ENCODE measurements at regions not wholly inside any gene's neighbourhood (a gene's known extent, or its start where the extent isn't known, plus 50 kb on each side); places are given as distances from the start of the nearest gene placed in this dataset.

DNA sequence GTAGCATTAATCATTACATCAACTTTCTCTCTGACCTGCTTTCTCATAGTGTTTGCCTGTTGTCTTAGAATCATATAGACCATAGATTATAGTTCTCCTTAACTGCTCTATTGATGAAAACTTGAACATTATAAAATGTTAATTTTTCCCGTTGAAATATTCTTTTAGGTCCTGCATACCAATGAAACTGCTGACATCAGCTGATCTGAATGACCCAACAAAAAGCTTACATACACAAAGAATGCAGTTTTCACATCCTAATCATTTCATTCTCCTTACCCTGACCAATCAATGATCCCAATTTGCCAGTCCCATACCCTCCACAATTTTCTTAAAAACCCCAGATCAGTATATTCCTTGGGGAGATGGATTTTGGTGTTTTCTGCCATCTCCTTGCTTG, 302.9 kb upstream of the MBL2 start:
- Histone ChIP-seq H4K20me1 (ENCODE audit: insufficient read depth) (no peaks in the 10 kb centered on the region), H3F3A (ENCODE audit: insufficient read depth, low read length, poor library complexity, severe bottlenecking) (no peaks in the 10 kb centered on the region), H3K9ac (ENCODE audit: low read length) (no peak overlapping the region), H3K27me3 (ENCODE audit: insufficient read depth, low read depth, low read length) (no peaks in the 10 kb centered on the region), H3K79me2 (replicated peaks; ENCODE audit: insufficient read depth, low read length) (no peaks in the 10 kb centered on the region), H3K27ac (ENCODE audit: low read length) (no peak overlapping the region), H3K36me3 (ENCODE audit: insufficient read depth, low read length) (no peaks in the 10 kb centered on the region), H3K4me2 (ENCODE audit: low read length) (no peak overlapping the region), H2AFZ (ENCODE audit: low read depth, low read length) (no peak overlapping the region), H3K9me2 (ENCODE audit: insufficient read depth, low read length) (no peaks in the 10 kb centered on the region), H3K4me3 (ENCODE audit: low read length) (no peak overlapping the region), H3K9me3 (ENCODE audit: low read length) (no peaks in the 10 kb centered on the region)
- no peak for TF ChIP-seq TAF1 (IDR thresholded peaks at IDR 0.05; ENCODE audit: low read depth)
- no peak for TF ChIP-seq POLR2AphosphoS5 (IDR thresholded peaks at IDR 0.05)
- TF ChIP-seq, protein P1, sequence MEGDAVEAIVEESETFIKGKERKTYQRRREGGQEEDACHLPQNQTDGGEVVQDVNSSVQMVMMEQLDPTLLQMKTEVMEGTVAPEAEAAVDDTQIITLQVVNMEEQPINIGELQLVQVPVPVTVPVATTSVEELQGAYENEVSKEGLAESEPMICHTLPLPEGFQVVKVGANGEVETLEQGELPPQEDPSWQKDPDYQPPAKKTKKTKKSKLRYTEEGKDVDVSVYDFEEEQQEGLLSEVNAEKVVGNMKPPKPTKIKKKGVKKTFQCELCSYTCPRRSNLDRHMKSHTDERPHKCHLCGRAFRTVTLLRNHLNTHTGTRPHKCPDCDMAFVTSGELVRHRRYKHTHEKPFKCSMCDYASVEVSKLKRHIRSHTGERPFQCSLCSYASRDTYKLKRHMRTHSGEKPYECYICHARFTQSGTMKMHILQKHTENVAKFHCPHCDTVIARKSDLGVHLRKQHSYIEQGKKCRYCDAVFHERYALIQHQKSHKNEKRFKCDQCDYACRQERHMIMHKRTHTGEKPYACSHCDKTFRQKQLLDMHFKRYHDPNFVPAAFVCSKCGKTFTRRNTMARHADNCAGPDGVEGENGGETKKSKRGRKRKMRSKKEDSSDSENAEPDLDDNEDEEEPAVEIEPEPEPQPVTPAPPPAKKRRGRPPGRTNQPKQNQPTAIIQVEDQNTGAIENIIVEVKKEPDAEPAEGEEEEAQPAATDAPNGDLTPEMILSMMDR (IDR thresholded peaks at IDR 0.05; ENCODE audit: poor library complexity, severe bottlenecking) = no peak
- TF ChIP-seq EZH2 (IDR thresholded peaks at IDR 0.05; ENCODE audit: borderline replicate concordance, insufficient read depth, low read length, poor library complexity, severe bottlenecking) = no peak
- no peak for TF ChIP-seq EP300 (conservative IDR thresholded peaks at IDR 0.05; ENCODE audit: poor library complexity, severe bottlenecking)
- no peak for TF ChIP-seq RAD21 (conservative IDR thresholded peaks at IDR 0.05)
- TF ChIP-seq MXI1 (conservative IDR thresholded peaks at IDR 0.05; ENCODE audit: poor library complexity, severe bottlenecking) = no peak
- TF ChIP-seq SMC3 (conservative IDR thresholded peaks at IDR 0.05; ENCODE audit: poor library complexity) = no peak
- TF ChIP-seq, protein P2, sequence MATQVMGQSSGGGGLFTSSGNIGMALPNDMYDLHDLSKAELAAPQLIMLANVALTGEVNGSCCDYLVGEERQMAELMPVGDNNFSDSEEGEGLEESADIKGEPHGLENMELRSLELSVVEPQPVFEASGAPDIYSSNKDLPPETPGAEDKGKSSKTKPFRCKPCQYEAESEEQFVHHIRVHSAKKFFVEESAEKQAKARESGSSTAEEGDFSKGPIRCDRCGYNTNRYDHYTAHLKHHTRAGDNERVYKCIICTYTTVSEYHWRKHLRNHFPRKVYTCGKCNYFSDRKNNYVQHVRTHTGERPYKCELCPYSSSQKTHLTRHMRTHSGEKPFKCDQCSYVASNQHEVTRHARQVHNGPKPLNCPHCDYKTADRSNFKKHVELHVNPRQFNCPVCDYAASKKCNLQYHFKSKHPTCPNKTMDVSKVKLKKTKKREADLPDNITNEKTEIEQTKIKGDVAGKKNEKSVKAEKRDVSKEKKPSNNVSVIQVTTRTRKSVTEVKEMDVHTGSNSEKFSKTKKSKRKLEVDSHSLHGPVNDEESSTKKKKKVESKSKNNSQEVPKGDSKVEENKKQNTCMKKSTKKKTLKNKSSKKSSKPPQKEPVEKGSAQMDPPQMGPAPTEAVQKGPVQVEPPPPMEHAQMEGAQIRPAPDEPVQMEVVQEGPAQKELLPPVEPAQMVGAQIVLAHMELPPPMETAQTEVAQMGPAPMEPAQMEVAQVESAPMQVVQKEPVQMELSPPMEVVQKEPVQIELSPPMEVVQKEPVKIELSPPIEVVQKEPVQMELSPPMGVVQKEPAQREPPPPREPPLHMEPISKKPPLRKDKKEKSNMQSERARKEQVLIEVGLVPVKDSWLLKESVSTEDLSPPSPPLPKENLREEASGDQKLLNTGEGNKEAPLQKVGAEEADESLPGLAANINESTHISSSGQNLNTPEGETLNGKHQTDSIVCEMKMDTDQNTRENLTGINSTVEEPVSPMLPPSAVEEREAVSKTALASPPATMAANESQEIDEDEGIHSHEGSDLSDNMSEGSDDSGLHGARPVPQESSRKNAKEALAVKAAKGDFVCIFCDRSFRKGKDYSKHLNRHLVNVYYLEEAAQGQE (IDR thresholded peaks at IDR 0.05; ENCODE audit: borderline replicate concordance) = no peak

DNA sequence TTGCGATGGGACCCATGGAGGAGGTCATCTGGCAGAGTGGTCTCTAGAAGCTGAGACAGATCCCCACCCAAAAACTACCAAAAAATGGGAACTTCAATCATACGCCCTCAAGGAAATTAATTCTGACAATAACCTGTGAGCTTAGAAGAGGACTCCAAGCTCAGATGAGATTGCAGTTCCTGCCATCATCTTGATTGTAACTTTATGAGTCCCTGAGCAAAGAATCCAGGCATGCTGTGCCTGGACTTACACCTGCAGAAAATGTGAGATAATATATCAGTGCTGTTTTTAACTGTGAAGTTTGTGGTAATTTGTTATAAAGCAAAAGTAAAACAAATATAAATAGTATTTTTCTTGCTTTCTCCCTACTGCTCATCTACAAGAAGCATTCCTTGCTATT, 299.6 kb upstream of the MBL2 start:
- H3K27me3 ChIP-seq (ENCODE audit: insufficient read depth, low read depth, low read length) = no peaks in the 10 kb centered on the region
- H3K27ac ChIP-seq (ENCODE audit: low read length) = no peak overlapping the region
- H3K9ac ChIP-seq (ENCODE audit: low read length) = no peak overlapping the region
- no peak overlapping the region for H3K4me3 ChIP-seq (ENCODE audit: low read length)
- no peak overlapping the region for H3K4me2 ChIP-seq (ENCODE audit: low read length)
- H3K9me3 ChIP-seq (ENCODE audit: low read length) = no peaks in the 10 kb centered on the region
- H4K20me1 ChIP-seq (ENCODE audit: insufficient read depth) = no peaks in the 10 kb centered on the region
- H3K9me2 ChIP-seq (ENCODE audit: insufficient read depth, low read length) = no peaks in the 10 kb centered on the region
- no peaks in the 10 kb centered on the region for H3F3A ChIP-seq (ENCODE audit: insufficient read depth, low read length, poor library complexity, severe bottlenecking)
- H3K36me3 ChIP-seq (ENCODE audit: insufficient read depth, low read length) = no peaks in the 10 kb centered on the region
- TF ChIP-seq MXI1 (conservative IDR thresholded peaks at IDR 0.05; ENCODE audit: poor library complexity, severe bottlenecking) = no peak
- TF ChIP-seq, protein P1 (IDR thresholded peaks at IDR 0.05; ENCODE audit: poor library complexity, severe bottlenecking) = no peak
- no peak for TF ChIP-seq TAF1 (IDR thresholded peaks at IDR 0.05; ENCODE audit: low read depth)
- TF ChIP-seq EP300 (conservative IDR thresholded peaks at IDR 0.05; ENCODE audit: poor library complexity, severe bottlenecking) = no peak
- no peak for TF ChIP-seq RAD21 (conservative IDR thresholded peaks at IDR 0.05)
- TF ChIP-seq, protein P2 (IDR thresholded peaks at IDR 0.05; ENCODE audit: borderline replicate concordance) = no peak
- TF ChIP-seq EZH2 (IDR thresholded peaks at IDR 0.05; ENCODE audit: borderline replicate concordance, insufficient read depth, low read length, poor library complexity, severe bottlenecking) = no peak
- TF ChIP-seq POLR2AphosphoS5 (IDR thresholded peaks at IDR 0.05) = no peak
- TF ChIP-seq SMC3 (conservative IDR thresholded peaks at IDR 0.05; ENCODE audit: poor library complexity) = no peak
- H2AFZ ChIP-seq (ENCODE audit: low read depth, low read length) = no peak overlapping the region
- H3K79me2 ChIP-seq (replicated peaks; ENCODE audit: insufficient read depth, low read length) = no peaks in the 10 kb centered on the region
